Endothelial cell of umbilical vein (primary cell): ENCODE measurements at regions not wholly inside any gene's neighbourhood (a gene's known extent, or its start where the extent isn't known, plus 50 kb on each side); places are given as distances from the start of the nearest gene placed in this dataset.

ENCODE experiments used
- BruUV-seq: library from RNA; stranded (reverse); fragments of 400-500 nt; replicated peaks from 2 replicates; lab custom pipeline; 2021; lab: Mats Ljungman, UMichigan
- CTCF ChIA-PET: fragments of 300-600, 350-600 bp; sonication (Branson Sonifier 250); formaldehyde crosslinking; loops from one replicate; lab custom pipeline; 2021; ENCODE audit warnings: antibody characterized with exemption, inconsistent platforms; lab: Charles Lee
- POLR2A ChIA-PET: fragments of 300-600, 350-600 bp; sonication (Branson Sonifier 250); formaldehyde crosslinking; loops from one replicate; lab custom pipeline; 2021; ENCODE audit warnings: antibody characterized with exemption, inconsistent platforms; lab: Charles Lee
- DNase-seq: peaks from one replicate; pipeline ENCODE4 v3.0.0-alpha.2; 2011; ENCODE audit warnings: low read depth, low spot score
- FAIRE-seq: peaks from 2 replicates; lab custom pipeline; 2011; peaks lifted over from hg19 to GRCh38; lab: Jason Lieb, UNC
- H2AFZ ChIP-seq: 2 replicates; pipeline ENCODE4 v1.6.0; 2012; ENCODE audit warnings: low read depth, low read length, control low read depth, inconsistent platforms
- H3K27ac ChIP-seq: 2 replicates; pipeline ENCODE4 v1.5.1; 2011; ENCODE audit warnings: low read depth, mild to moderate bottlenecking, control low read depth, low read length, moderate library complexity; ENCODE audit not compliant: insufficient read depth
- H3K27me3 ChIP-seq, 2 experiments: 2 replicates each; pipeline versions ENCODE4 v1.6.0 to v1.6.1; 2011; ENCODE audit warnings: low read length in 2 of 2, mixed read lengths in 1 of 2; ENCODE audit not compliant: control insufficient read depth in 2 of 2, insufficient read depth in 2 of 2
- H3K36me3 ChIP-seq, 2 experiments: 2 replicates in 1 of 2; 3 replicates in 1 of 2; pipeline ENCODE4 v1.5.1; 2011; ENCODE audit warnings: low read length in 2 of 2, mild to moderate bottlenecking in 1 of 2, moderate library complexity in 1 of 2; ENCODE audit not compliant: control insufficient read depth in 2 of 2, insufficient read depth in 2 of 2; ENCODE audit errors: extremely low read depth in 1 of 2
- H3K4me1 ChIP-seq: 3 replicates; pipeline ENCODE4 v1.5.1; 2011; ENCODE audit warnings: mild to moderate bottlenecking, low read length; ENCODE audit not compliant: control insufficient read depth, insufficient read depth; ENCODE audit errors: extremely low read depth
- H3K4me2 ChIP-seq: 2 replicates; pipeline ENCODE4 v1.6.1; 2011; ENCODE audit warnings: low read length, control low read depth, mixed read lengths; ENCODE audit not compliant: insufficient read depth
- H3K4me3 ChIP-seq, 3 experiments: fragments of 200-600 bp in 1 of 3; sonication (generic), shearing (Covaris generic) in 1 of 3; replicated peaks in 1 of 3; 2 replicates each; pipeline ENCODE4 v1.5.1; 2011 to 2016; ENCODE audit warnings: control low read depth in 3 of 3, low read length in 3 of 3, mild to moderate bottlenecking in 2 of 3, inconsistent platforms in 1 of 3, low read depth in 1 of 3, moderate library complexity in 1 of 3; ENCODE audit not compliant: insufficient read depth in 1 of 3
- H3K79me2 ChIP-seq: 2 replicates; pipeline ENCODE4 v1.6.0; 2012; ENCODE audit warnings: low read length, inconsistent platforms; ENCODE audit not compliant: control insufficient read depth, insufficient read depth
- H3K9ac ChIP-seq: replicated peaks from 2 replicates; pipeline ENCODE3; 2011; ENCODE audit warnings: low read length, control low read depth; ENCODE audit not compliant: insufficient read depth; ENCODE audit errors: extremely low read depth
- H3K9me1 ChIP-seq: replicated peaks from 3 replicates; pipeline ENCODE4 v1.6.0; 2011; ENCODE audit warnings: mild to moderate bottlenecking, low read length; ENCODE audit not compliant: control insufficient read depth, insufficient read depth; ENCODE audit errors: extremely low read depth
- H3K9me3 ChIP-seq: replicated peaks from 2 replicates; pipeline ENCODE4 v1.5.1; 2012; ENCODE audit warnings: low read length, inconsistent platforms; ENCODE audit not compliant: control insufficient read depth, insufficient read depth
- H4K20me1 ChIP-seq: replicated peaks from 2 replicates; pipeline ENCODE3; 2011; ENCODE audit warnings: mild to moderate bottlenecking, low read length; ENCODE audit not compliant: control insufficient read depth, insufficient read depth; ENCODE audit errors: extremely low read depth
- CTCF ChIP-seq, 2 donors: IDR thresholded peaks; 1 replicate in 1 of 2; 2 replicates in 1 of 2; pipeline ENCODE4 v1.5.1; 2011; ENCODE audit warnings: low read length in 2 of 2, mild to moderate bottlenecking in 2 of 2, moderate library complexity in 2 of 2, control low read depth in 1 of 2, inconsistent platforms in 1 of 2, low read depth in 1 of 2; ENCODE audit not compliant: insufficient read depth in 1 of 2; ENCODE audit errors: extremely low read depth in 1 of 2
- EZH2 ChIP-seq: IDR thresholded peaks from 2 replicates; pipeline ENCODE4 v1.6.1; 2012; ENCODE audit warnings: borderline replicate concordance, low read depth, mild to moderate bottlenecking, moderate library complexity, low read length, inconsistent platforms; ENCODE audit not compliant: severe bottlenecking
- FOS ChIP-seq: IDR thresholded peaks from 2 replicates; pipeline ENCODE4 v1.6.1; 2011; ENCODE audit warnings: mild to moderate bottlenecking, low read length, moderate library complexity, borderline replicate concordance; ENCODE audit not compliant: insufficient read depth
- GATA2 ChIP-seq: IDR thresholded peaks from 2 replicates; pipeline ENCODE4 v1.7.0; 2011; ENCODE audit warnings: low read depth, mild to moderate bottlenecking, moderate library complexity, mixed read lengths, low read length; ENCODE audit not compliant: insufficient read length, insufficient read depth
- JUN ChIP-seq: IDR thresholded peaks from 2 replicates; pipeline ENCODE4 v1.6.1; 2011; ENCODE audit warnings: borderline replicate concordance, low read depth; ENCODE audit not compliant: insufficient read length, insufficient read depth
- MAX ChIP-seq: IDR thresholded peaks from 2 replicates; pipeline ENCODE4 v1.6.1; 2011; ENCODE audit not compliant: insufficient read depth, insufficient read length
- MYC ChIP-seq: IDR thresholded peaks from one replicate; pipeline ENCODE4 v1.6.1; 2011; ENCODE audit warnings: mild to moderate bottlenecking, low read depth, low read length
- POLR2A ChIP-seq: IDR thresholded peaks from 2 replicates; pipeline ENCODE4 v1.6.1; 2012; ENCODE audit warnings: low read depth, mild to moderate bottlenecking, control low read depth, low read length
- POLR2AphosphoS5 ChIP-seq: IDR thresholded peaks from 2 replicates; pipeline ENCODE4 v1.6.1; 2012; ENCODE audit warnings: low read depth, mild to moderate bottlenecking, control low read depth, low read length, moderate library complexity; ENCODE audit not compliant: insufficient read depth
- dilution Hi-C: fragments of 300-500 bp; cut with MboI; formaldehyde crosslinking; loops from one replicate; pipeline ENCODE4 v1.15.0; 2019; ENCODE audit warnings: low sequenced_read_pairs; ENCODE audit not compliant: extremely low pct_ligation_motif_present
- intact Hi-C: fragments of 100-400 bp; cut with micrococcal nuclease; formaldehyde crosslinking; loops from one replicate; pipeline ENCODE4 v1.10.0; 2022

- intact Hi-C loops: loop anchor here (10.0 kb wide), 1 partner anchor 97 kb away; no protein-coding TSS in a partner anchor
- CTCF ChIA-PET: no interaction called here
These were observed 162.2 kb upstream of the S100G start for GRCh38 chrX:16487620-16488385.

More at GRCh38 chrX:16487620-16488385, 162.2 kb upstream of the S100G start:
- H3K4me2 ChIP-seq: no peak overlapping the region
- BruUV-seq: no TSS peak
- no peaks in the 10 kb centered on the region for H3K9me1 ChIP-seq
- TF ChIP-seq POLR2AphosphoS5 (no peak), GATA2 (no peak), CTCF (IDR thresholded peaks at IDR 0.05; ENCODE audit: extremely low read depth in 1 of 2, insufficient read depth in 1 of 2, low read depth in 1 of 2, low read length in 2 of 2) (no peak), MYC (no peak), POLR2A (no peak), JUN (no peak), EZH2 (no peak), FOS (no peak), MAX (no peak)
- no peaks in the 10 kb centered on the region for H3K36me3 ChIP-seq
- POLR2A ChIA-PET: no interaction called here
- no peaks in the 10 kb centered on the region for H3K9me3 ChIP-seq
- dilution Hi-C loops: no loop called here
- H3K9ac ChIP-seq: no peak overlapping the region
- no peaks in the 10 kb centered on the region for H3K27me3 ChIP-seq
- no peaks in the 10 kb centered on the region for H4K20me1 ChIP-seq
- no peaks in the 10 kb centered on the region for H3K79me2 ChIP-seq
- peaks cover 7% of the 10 kb centered on the region for H3K4me1 ChIP-seq
- no peak overlapping the region for H3K27ac ChIP-seq
- no peak overlapping the region for H2AFZ ChIP-seq
- FAIRE-seq (no peak), DNase-seq (no peak)
- H3K4me3 ChIP-seq: no peak overlapping the region
